Type B pancreatic cell (in vitro differentiated cells): ENCODE measurements at regions not wholly inside any gene's neighbourhood (a gene's known extent, or its start where the extent isn't known, plus 50 kb on each side); places are given as distances from the start of the nearest gene placed in this dataset.

Source experiments
- DNase-seq: peaks from one replicate; pipeline ENCODE4 v3.0.0; 2021; ENCODE audit warnings: mixed read lengths; ENCODE audit not compliant: unreplicated experiment; ENCODE audit errors: extremely low spot score
- H3K27ac Mint-ChIP-seq: 2 replicates; pipeline ENCODE4 v1.8.0; 2021; ENCODE audit warnings: mild to moderate bottlenecking, mixed read lengths
- H3K27me3 Mint-ChIP-seq: 2 replicates; pipeline ENCODE4 v1.8.0; 2021; ENCODE audit warnings: mixed read lengths
- H3K36me3 Mint-ChIP-seq: 2 replicates; pipeline ENCODE4 v1.8.0; 2021; ENCODE audit warnings: mixed read lengths
- H3K4me1 Mint-ChIP-seq: one replicate; pipeline ENCODE4 v1.8.0; 2021; ENCODE audit warnings: mixed read lengths; ENCODE audit not compliant: unreplicated experiment
- H3K4me3 Mint-ChIP-seq: 2 replicates; pipeline ENCODE4 v1.8.0; 2021; ENCODE audit warnings: mild to moderate bottlenecking, mixed read lengths
- H3K9me3 Mint-ChIP-seq: 2 replicates; pipeline ENCODE4 v1.8.0; 2021; ENCODE audit warnings: mixed read lengths
- CTCF ChIP-seq: fragments of 200-600 bp; sonication (generic); conservative IDR thresholded peaks from 2 replicates; pipeline ENCODE4 v1.5.0; 2021; ENCODE audit warnings: antibody characterized with exemption, mild to moderate bottlenecking

GRCh38 chr1:37171691-37172090, 137.4 kb upstream of the GRIK3 start:
- no peak for DNase-seq
- Mint-ChIP-seq H3K4me3 (no peak overlapping the region), H3K36me3 (no peaks in the 10 kb centered on the region), H3K4me1 (no peaks in the 10 kb centered on the region), H3K27ac (no peak overlapping the region), H3K9me3 (no peaks in the 10 kb centered on the region), H3K27me3 (peaks cover 41% of the 10 kb centered on the region)
- TF ChIP-seq CTCF, result no peak

- Mint-ChIP-seq H3K4me3 (no peak overlapping the region), H3K27ac (no peak overlapping the region), H3K36me3 (no peaks in the 10 kb centered on the region), H3K27me3 (peaks cover 46% of the 10 kb centered on the region), H3K9me3 (no peaks in the 10 kb centered on the region), H3K4me1 (no peaks in the 10 kb centered on the region)
- DNase-seq, result no peak
- TF ChIP-seq CTCF, result no peak
These were observed 140.0 kb upstream of the GRIK3 start for GRCh38 chr1:37174341-37174740.

DNA sequence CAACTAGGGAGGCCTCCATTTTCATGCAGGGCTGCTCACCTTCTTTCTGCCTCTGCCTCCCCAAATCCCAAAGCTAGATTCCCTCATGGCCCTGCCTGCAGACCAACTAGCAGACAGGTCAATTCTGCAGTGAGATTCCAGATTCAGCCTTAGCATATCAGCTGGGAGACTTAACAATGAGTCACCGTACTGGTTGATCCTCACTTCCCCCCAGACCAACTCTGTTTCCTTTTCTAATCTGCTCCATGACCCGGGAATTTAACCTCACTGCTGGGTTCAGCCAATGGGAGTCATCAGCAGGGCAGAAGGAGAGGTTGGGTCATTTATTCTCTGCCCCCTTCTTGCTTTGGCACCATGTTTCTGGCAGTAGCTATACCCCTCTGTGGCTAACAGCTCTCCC, 140.6 kb upstream of the GRIK3 start:
- Mint-ChIP-seq H3K4me3 (no peak overlapping the region), H3K27me3 (peaks cover 46% of the 10 kb centered on the region), H3K9me3 (no peaks in the 10 kb centered on the region), H3K36me3 (no peaks in the 10 kb centered on the region), H3K27ac (no peak overlapping the region), H3K4me1 (no peaks in the 10 kb centered on the region)
- DNase-seq, result no peak
- TF ChIP-seq CTCF, result no peak

DNA sequence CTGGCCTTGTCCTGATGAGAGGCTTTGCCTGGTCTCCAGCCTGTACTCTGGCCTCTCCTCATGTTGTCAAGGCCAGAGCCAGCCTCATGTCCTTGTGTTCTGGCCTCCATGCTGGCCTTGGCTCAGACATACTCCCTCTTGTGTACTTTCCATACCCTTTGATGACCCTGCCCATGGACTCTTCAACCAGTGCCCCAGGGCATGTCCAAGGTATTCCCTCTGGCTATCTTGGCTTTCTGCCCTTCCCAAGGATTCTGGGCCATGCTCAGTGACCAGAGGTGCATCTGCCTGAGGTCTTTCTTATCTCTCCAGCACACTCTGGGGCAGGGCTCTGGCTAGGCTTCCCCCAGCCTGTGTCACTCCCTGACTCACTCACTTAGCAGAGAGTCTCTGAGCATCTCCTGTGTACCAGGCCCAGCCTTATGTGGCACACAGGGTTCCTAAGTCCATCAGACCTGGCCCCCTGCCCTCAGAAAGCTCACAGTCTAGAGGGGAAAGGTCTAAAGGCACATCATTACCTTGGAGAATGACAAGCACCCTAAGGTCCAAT, 141.4 kb upstream of the GRIK3 start:
- TF ChIP-seq CTCF, result no peak
- Mint-ChIP-seq H3K4me3 (no peak overlapping the region), H3K27me3 (peaks cover 51% of the 10 kb centered on the region), H3K9me3 (no peaks in the 10 kb centered on the region), H3K4me1 (no peaks in the 10 kb centered on the region), H3K27ac (no peak overlapping the region), H3K36me3 (no peaks in the 10 kb centered on the region)
- no peak for DNase-seq

- Mint-ChIP-seq H3K27ac (no peak overlapping the region), H3K4me3 (no peak overlapping the region), H3K9me3 (no peaks in the 10 kb centered on the region), H3K27me3 (peaks cover 51% of the 10 kb centered on the region), H3K4me1 (no peaks in the 10 kb centered on the region), H3K36me3 (no peaks in the 10 kb centered on the region)
- TF ChIP-seq CTCF, result no peak
- no peak for DNase-seq
These were observed 142.0 kb upstream of the GRIK3 start for GRCh38 chr1:37176269-37176668.
